HepG2 (cell line): ENCODE measurements at regions not wholly inside any gene's neighbourhood (a gene's known extent, or its start where the extent isn't known, plus 50 kb on each side); places are given as distances from the start of the nearest gene placed in this dataset.

Source experiments
- ATAC-seq: fragments of 200-7000 bp; cut with Tn5 transposase; 3 replicates; pipeline ENCODE4 v1.9.1; 2020; ENCODE audit warnings: mild to moderate bottlenecking, moderate library complexity
- BruUV-seq: library from RNA; stranded (reverse); fragments of 400-500 nt; replicated peaks from 2 replicates; lab custom pipeline; 2021; lab: Mats Ljungman, UMichigan
- CTCF ChIA-PET: fragments of 300-600 bp; formaldehyde crosslinking; extraction: SDS; loops from one replicate; lab custom pipeline; 2021; ENCODE audit warnings: low total read pairs, inconsistent platforms, low intra/inter-chr PET ratio; lab: Yijun Ruan, JAX
- POLR2A ChIA-PET: fragments of 350-600 bp; sonication (Branson Sonifier 250); formaldehyde crosslinking; loops from one replicate; lab custom pipeline; 2020; ENCODE audit warnings: antibody characterized with exemption, inconsistent platforms; lab: Yijun Ruan, JAX
- DNase-seq: peaks from one replicate; pipeline ENCODE4 v3.0.0-alpha.2; 2015; ENCODE audit warnings: low spot score
- FAIRE-seq: peaks from 3 replicates; lab custom pipeline; 2011; peaks lifted over from hg19 to GRCh38; lab: Jason Lieb, UNC
- H2AFZ ChIP-seq: one replicate; pipeline ENCODE4 v1.6.1; 2011; ENCODE audit warnings: low read length, inconsistent platforms
- H3K27ac ChIP-seq: fragments of 300-600 bp; 3 replicates; pipeline ENCODE4 v1.8.0; 2011; ENCODE audit warnings: mixed run types, mild to moderate bottlenecking, mixed read lengths, low read length, inconsistent platforms; ENCODE audit not compliant: insufficient read depth; ENCODE audit errors: extremely low read length
- H3K27me3 ChIP-seq, 2 experiments: fragments of 200-600 bp in 1 of 2; 2 replicates in 1 of 2; 3 replicates in 1 of 2; pipeline versions ENCODE4 v1.6.0 to v1.8.0; 2011; ENCODE audit warnings: low read length in 2 of 2, mild to moderate bottlenecking in 2 of 2, moderate library complexity in 2 of 2, inconsistent platforms in 1 of 2; ENCODE audit not compliant: insufficient read depth in 2 of 2, control insufficient read depth in 1 of 2
- H3K36me3 ChIP-seq, 2 experiments: fragments of 200-600 bp in 1 of 2; replicated peaks in 1 of 2; 2 replicates in 1 of 2; 3 replicates in 1 of 2; pipeline versions ENCODE4 v1.5.1 to v1.8.0; 2011; ENCODE audit warnings: low read length in 2 of 2, inconsistent platforms in 1 of 2; ENCODE audit not compliant: insufficient read depth in 2 of 2, control insufficient read depth in 1 of 2
- H3K4me1 ChIP-seq: 2 replicates; pipeline ENCODE4 v1.5.1; 2012; ENCODE audit warnings: low read length, inconsistent platforms; ENCODE audit not compliant: insufficient read depth
- H3K4me2 ChIP-seq: 2 replicates; pipeline ENCODE4 v1.6.0; 2011; ENCODE audit warnings: low read depth, low read length, inconsistent platforms
- H3K4me3 ChIP-seq, 3 experiments: fragments of 200-600 bp in 1 of 3; sonication (generic), shearing (Covaris generic) in 1 of 3; replicated peaks in 1 of 3; 2 replicates each; pipeline ENCODE4 v1.5.1; 2011 to 2016; ENCODE audit warnings: low read length in 3 of 3, inconsistent platforms in 2 of 3, low read depth in 2 of 3, mild to moderate bottlenecking in 2 of 3, control low read depth in 1 of 3, mixed read lengths in 1 of 3; ENCODE audit not compliant: insufficient read depth in 1 of 3
- H3K79me2 ChIP-seq: one replicate; pipeline ENCODE4 v1.6.1; 2011; ENCODE audit warnings: low read length, inconsistent platforms; ENCODE audit not compliant: insufficient read depth
- H3K9ac ChIP-seq: 2 replicates; pipeline ENCODE4 v1.6.0; 2011; ENCODE audit warnings: mild to moderate bottlenecking, low read depth, low read length, inconsistent platforms; ENCODE audit not compliant: insufficient read depth
- H3K9me3 ChIP-seq: 2 replicates; pipeline ENCODE4 v1.5.1; 2012; ENCODE audit warnings: mild to moderate bottlenecking, low read length
- H4K20me1 ChIP-seq: 2 replicates; pipeline ENCODE4 v1.6.0; 2011; ENCODE audit warnings: inconsistent platforms, mild to moderate bottlenecking, low read length, moderate library complexity; ENCODE audit not compliant: insufficient read depth
- ASH2L ChIP-seq: fragments of 300-600, 200-600 bp; sonication (generic); IDR thresholded peaks from 2 replicates; pipeline ENCODE4 v1.7.0; 2017; ENCODE audit warnings: low read depth, mild to moderate bottlenecking, moderate library complexity, mixed read lengths, low read length; ENCODE audit not compliant: insufficient read length
- CCDC6 ChIP-seq: sonication (generic); formaldehyde crosslinking; IDR thresholded peaks from 2 replicates; pipeline ENCODE4 v1.8.1; 2022; ENCODE audit warnings: mild to moderate bottlenecking, missing genetic modification reagents, moderate library complexity
- CHCHD3 ChIP-seq: sonication (generic); formaldehyde crosslinking; IDR thresholded peaks from 2 replicates; pipeline ENCODE4 v1.8.0; 2022; ENCODE audit warnings: mild to moderate bottlenecking, missing genetic modification reagents, moderate library complexity
- ELF1 ChIP-seq: sonication (generic); formaldehyde crosslinking; IDR thresholded peaks from 2 replicates; pipeline ENCODE4 v1.4.0; 2020; ENCODE audit warnings: missing genetic modification reagents
- HMG20A ChIP-seq: IDR thresholded peaks from 2 replicates; pipeline ENCODE4 v1.6.1; 2016; ENCODE audit warnings: borderline replicate concordance
- HOXD1 ChIP-seq: sonication (generic); formaldehyde crosslinking; IDR thresholded peaks from 2 replicates; pipeline ENCODE4 v1.5.0; 2020; ENCODE audit warnings: missing genetic modification reagents
- NR2C2 ChIP-seq: sonication (generic); formaldehyde crosslinking; IDR thresholded peaks from 2 replicates; pipeline ENCODE4 v1.4.0; 2020; ENCODE audit warnings: missing genetic modification reagents, mild to moderate bottlenecking, moderate library complexity, borderline replicate concordance
- POLR2G ChIP-seq: fragments of 200-400 bp; formaldehyde crosslinking; IDR thresholded peaks from 2 replicates; pipeline ENCODE4 v1.6.1; 2018; ENCODE audit warnings: mild to moderate bottlenecking, low read depth, low read length, moderate library complexity
- SMYD3 ChIP-seq: sonication (generic); formaldehyde crosslinking; IDR thresholded peaks from 2 replicates; pipeline ENCODE4 v1.8.1; 2023; ENCODE audit warnings: mild to moderate bottlenecking, missing genetic modification reagents
- SPEN ChIP-seq: sonication (generic); formaldehyde crosslinking; IDR thresholded peaks from 2 replicates; pipeline ENCODE4 v1.5.1; 2020; ENCODE audit warnings: low read depth, mild to moderate bottlenecking, missing genetic modification reagents
- SRSF4 ChIP-seq: fragments of 200-400 bp; formaldehyde crosslinking; IDR thresholded peaks from one replicate; pipeline ENCODE4 v1.6.1; 2018; ENCODE audit warnings: mild to moderate bottlenecking, low read depth, low read length, moderate library complexity; ENCODE audit not compliant: poor library complexity, severe bottlenecking
- TAF1 ChIP-seq: sonication (generic); formaldehyde crosslinking; IDR thresholded peaks from 2 replicates; pipeline ENCODE4 v1.4.0; 2020; ENCODE audit warnings: missing genetic modification reagents
- TMF1 ChIP-seq: sonication (generic); formaldehyde crosslinking; IDR thresholded peaks from 2 replicates; pipeline ENCODE4 v1.8.1; 2022; ENCODE audit warnings: low read depth, missing genetic modification reagents
- ZFP90 ChIP-seq: sonication (generic); formaldehyde crosslinking; IDR thresholded peaks from 2 replicates; pipeline ENCODE4 v1.8.0; 2022; ENCODE audit warnings: missing genetic modification reagents, mild to moderate bottlenecking, inconsistent platforms, borderline replicate concordance
- ZNF143 ChIP-seq: sonication (generic); formaldehyde crosslinking; IDR thresholded peaks from 2 replicates; pipeline ENCODE4 v1.4.0; 2020; ENCODE audit warnings: missing genetic modification reagents
- ZNF207 ChIP-seq: fragments of 450-650 bp; IDR thresholded peaks from 2 replicates; pipeline ENCODE4 v1.6.1; 2016; ENCODE audit warnings: antibody characterized with exemption, borderline replicate concordance
- ZNF775 ChIP-seq: sonication (generic); formaldehyde crosslinking; IDR thresholded peaks from 2 replicates; pipeline ENCODE4 v1.4.0; 2020; ENCODE audit warnings: missing genetic modification reagents, mild to moderate bottlenecking, moderate library complexity, borderline replicate concordance
- ZNF850 ChIP-seq: sonication (generic); formaldehyde crosslinking; conservative IDR thresholded peaks from 2 replicates; pipeline ENCODE4 v1.9.0; 2021; ENCODE audit warnings: mild to moderate bottlenecking, missing genetic modification reagents
- WGBS: methylation state at CpG from one replicate; pipeline ENCODE4 v1.1.6; 2017; ENCODE audit warnings: low lambda C conversion rate; 5-methylcytosine and 5-hydroxymethylcytosine counted together
- in situ Hi-C: cut with HindIII; loops from 2 replicates; pipeline ENCODE4 v1.10.0; 2017; ENCODE audit warnings: low pct_unique_long_range_greater_than_20kb; ENCODE audit not compliant: extremely low pct_ligation_motif_present
- intact Hi-C: fragments of 100-400 bp; cut with micrococcal nuclease; formaldehyde crosslinking; loops from one replicate; pipeline ENCODE4 v1.10.0; 2022; ENCODE audit not compliant: unreplicated experiment
- TF ChIP-seq, protein P1 (sequence below): IDR thresholded peaks from 2 replicates; pipeline ENCODE4 v1.6.1; 2016; ENCODE audit warnings: low read depth, control low read depth
- TF ChIP-seq, protein P2 (sequence below): sonication (generic); formaldehyde crosslinking; IDR thresholded peaks from 2 replicates; pipeline ENCODE4 v1.8.1; 2023; ENCODE audit warnings: mild to moderate bottlenecking, missing genetic modification reagents

DNA sequence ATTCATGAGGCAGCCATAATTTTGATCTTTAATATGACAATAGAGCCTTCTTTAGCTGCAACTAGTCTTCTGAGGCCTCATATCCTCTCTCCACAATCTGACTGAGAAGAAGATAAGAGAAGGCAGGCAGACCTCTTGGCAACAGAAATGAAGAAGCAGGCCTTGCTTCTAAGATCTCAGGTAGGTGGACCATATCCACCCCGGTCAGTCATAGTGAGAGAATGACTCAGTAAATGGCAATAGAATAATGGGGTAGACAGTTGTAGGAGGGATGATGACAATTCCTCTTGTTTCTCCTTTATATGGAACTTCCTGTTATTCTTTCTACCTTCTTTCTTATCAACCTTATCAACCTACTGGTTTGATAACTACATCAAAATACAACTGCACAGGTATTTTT is 246.7 kb upstream of the G2E3 start:
- TF ChIP-seq CHCHD3 (CRISPR knock-in tag) (no peak), ELF1 (CRISPR knock-in tag) (no peak), POLR2G (no peak), TMF1 (no peak), HOXD1 (CRISPR knock-in tag) (no peak), ZNF850 (CRISPR knock-in tag) (no peak), ZNF207 (no peak), HMG20A (CRISPR knock-in tag) (no peak), TAF1 (CRISPR knock-in tag) (no peak), ZFP90 (no peak), ASH2L (no peak), SMYD3 (CRISPR knock-in tag) (no peak), ZNF143 (CRISPR knock-in tag) (no peak), SRSF4 (no peak), SPEN (CRISPR knock-in tag) (no peak), NR2C2 (CRISPR knock-in tag) (no peak), CCDC6 (CRISPR knock-in tag) (no peak), ZNF775 (CRISPR knock-in tag) (no peak)
- TF ChIP-seq, protein P1, sequence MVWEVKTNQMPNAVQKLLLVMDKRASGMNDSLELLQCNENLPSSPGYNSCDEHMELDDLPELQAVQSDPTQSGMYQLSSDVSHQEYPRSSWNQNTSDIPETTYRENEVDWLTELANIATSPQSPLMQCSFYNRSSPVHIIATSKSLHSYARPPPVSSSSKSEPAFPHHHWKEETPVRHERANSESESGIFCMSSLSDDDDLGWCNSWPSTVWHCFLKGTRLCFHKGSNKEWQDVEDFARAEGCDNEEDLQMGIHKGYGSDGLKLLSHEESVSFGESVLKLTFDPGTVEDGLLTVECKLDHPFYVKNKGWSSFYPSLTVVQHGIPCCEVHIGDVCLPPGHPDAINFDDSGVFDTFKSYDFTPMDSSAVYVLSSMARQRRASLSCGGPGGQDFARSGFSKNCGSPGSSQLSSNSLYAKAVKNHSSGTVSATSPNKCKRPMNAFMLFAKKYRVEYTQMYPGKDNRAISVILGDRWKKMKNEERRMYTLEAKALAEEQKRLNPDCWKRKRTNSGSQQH (CRISPR knock-in tag) = no peak
- TF ChIP-seq, protein P2, sequence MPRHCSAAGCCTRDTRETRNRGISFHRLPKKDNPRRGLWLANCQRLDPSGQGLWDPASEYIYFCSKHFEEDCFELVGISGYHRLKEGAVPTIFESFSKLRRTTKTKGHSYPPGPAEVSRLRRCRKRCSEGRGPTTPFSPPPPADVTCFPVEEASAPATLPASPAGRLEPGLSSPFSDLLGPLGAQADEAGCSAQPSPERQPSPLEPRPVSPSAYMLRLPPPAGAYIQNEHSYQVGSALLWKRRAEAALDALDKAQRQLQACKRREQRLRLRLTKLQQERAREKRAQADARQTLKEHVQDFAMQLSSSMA (CRISPR knock-in tag) = no peak
- no peak overlapping the region for H2AFZ ChIP-seq
- no peak for ATAC-seq
- intact Hi-C loops (no loop called here), in situ Hi-C loops (no loop called here)
- H3K36me3 ChIP-seq = no peaks in the 10 kb centered on the region
- DNase-seq = no peak
- H3K27ac ChIP-seq = no peak overlapping the region
- ChIA-PET POLR2A (no interaction called here), CTCF (no interaction called here)
- 0% methylated on average over 1 of the region's 1 CpG for WGBS
- H3K27me3 ChIP-seq = no peaks in the 10 kb centered on the region
- H3K4me1 ChIP-seq = no peaks in the 10 kb centered on the region
- H3K9ac ChIP-seq = no peak overlapping the region
- no peaks in the 10 kb centered on the region for H4K20me1 ChIP-seq
- H3K79me2 ChIP-seq = no peaks in the 10 kb centered on the region
- BruUV-seq = no TSS peak
- H3K4me2 ChIP-seq = no peak overlapping the region
- H3K9me3 ChIP-seq = no peaks in the 10 kb centered on the region
- no peak for FAIRE-seq
- no peak overlapping the region for H3K4me3 ChIP-seq
